ENCODE measurements at regions not wholly inside any gene's neighbourhood (a gene's known extent, or its start where the extent isn't known, plus 50 kb on each side); places are given as distances from the start of the nearest gene placed in this dataset.

GRCh38 chr1:30047576-30047975, 675.8 kb downstream of the MATN1 start:
- TF ChIP-seq, protein P1, sequence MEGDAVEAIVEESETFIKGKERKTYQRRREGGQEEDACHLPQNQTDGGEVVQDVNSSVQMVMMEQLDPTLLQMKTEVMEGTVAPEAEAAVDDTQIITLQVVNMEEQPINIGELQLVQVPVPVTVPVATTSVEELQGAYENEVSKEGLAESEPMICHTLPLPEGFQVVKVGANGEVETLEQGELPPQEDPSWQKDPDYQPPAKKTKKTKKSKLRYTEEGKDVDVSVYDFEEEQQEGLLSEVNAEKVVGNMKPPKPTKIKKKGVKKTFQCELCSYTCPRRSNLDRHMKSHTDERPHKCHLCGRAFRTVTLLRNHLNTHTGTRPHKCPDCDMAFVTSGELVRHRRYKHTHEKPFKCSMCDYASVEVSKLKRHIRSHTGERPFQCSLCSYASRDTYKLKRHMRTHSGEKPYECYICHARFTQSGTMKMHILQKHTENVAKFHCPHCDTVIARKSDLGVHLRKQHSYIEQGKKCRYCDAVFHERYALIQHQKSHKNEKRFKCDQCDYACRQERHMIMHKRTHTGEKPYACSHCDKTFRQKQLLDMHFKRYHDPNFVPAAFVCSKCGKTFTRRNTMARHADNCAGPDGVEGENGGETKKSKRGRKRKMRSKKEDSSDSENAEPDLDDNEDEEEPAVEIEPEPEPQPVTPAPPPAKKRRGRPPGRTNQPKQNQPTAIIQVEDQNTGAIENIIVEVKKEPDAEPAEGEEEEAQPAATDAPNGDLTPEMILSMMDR (IDR thresholded peaks at IDR 0.05) = no peak
- TF ChIP-seq EP300 (IDR thresholded peaks at IDR 0.05) (no peak), POLR2A (IDR thresholded peaks at IDR 0.05) (no peak)
